Bone marrow (tissue), 2 donors: ENCODE measurements at regions not wholly inside any gene's neighbourhood (a gene's known extent, or its start where the extent isn't known, plus 50 kb on each side); places are given as distances from the start of the nearest gene placed in this dataset.
"Not testable (repeated sequence)": the region's sequence is repeated elsewhere in the genome, so short reads cannot be mapped to it uniquely, and the experiment has no call there.

Experiments
- DNase-seq, 2 donors: peaks; one replicate each; lab custom pipeline; 2025; lab: John Stamatoyannopoulos, UW

DNA sequence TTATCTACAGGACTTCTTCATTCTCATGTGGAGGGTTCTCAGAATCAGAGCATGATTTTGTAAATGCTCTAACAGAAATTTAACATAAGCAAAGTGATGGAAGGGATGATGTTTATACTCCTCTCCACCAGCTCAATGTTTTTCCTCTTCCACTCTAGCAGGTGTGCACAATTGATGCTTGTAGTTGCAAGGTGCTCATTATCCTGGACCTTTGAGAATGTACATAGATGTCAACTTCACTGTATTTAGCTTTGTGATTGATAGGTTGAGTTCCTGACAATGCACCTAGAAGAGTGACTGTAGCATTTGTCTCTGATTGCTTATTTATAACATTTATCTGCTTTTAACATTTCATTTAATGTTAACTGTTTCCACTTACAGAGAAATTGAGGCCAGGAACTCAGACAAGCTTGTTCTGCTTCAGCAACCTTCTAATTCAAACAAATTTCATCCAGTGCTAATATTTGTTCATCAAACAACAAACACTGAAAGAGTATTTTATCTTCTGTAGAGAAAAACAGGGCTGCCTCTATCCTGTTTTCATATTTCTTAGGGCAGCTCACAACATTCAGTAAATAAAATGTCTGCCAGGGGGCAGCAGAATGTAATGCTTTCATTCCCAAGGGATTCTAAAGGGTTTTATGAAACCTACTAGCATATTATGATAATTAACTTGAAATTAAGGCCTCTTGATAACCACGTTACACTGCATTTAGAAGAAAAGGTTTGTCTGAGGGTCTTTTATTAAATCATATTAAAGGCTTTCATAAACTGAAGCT lies 127.9 kb upstream of the NOL4 start:
- no peak for DNase-seq

GRCh38 chr18:34354351-34354750 lies 129.6 kb upstream of the NOL4 start:
- DNase-seq: no peak

DNA sequence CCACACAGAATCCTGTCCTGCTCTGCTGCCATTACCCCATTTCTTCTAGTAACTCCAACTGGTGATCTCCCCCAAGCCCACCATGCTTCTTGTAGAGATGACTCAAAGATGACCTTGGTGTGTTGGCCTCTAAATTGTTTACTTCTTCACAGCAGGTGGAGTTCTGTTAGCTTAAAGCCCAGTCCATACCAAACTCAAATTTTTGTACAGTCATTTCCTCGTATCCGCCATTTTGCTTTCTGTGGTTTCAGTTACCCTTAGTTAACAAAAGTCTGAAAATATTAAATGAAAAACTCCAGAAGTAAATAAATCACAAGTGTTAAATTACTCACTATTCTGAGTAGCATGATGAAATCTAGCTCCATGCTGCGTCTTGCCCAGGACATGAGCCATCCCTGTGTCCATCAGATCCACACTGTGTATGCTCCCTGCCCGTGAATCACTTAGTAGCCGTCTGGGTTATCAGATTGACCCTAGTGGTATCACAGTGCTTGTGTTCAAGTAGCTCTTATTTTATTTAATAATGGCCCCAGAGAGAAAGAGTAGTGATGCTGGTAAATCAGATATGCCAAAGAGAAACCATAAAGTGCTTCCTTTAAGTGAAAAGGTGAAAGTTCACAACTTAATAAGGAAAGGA lies 133.3 kb upstream of the NOL4 start:
- DNase-seq: no peak

DNA sequence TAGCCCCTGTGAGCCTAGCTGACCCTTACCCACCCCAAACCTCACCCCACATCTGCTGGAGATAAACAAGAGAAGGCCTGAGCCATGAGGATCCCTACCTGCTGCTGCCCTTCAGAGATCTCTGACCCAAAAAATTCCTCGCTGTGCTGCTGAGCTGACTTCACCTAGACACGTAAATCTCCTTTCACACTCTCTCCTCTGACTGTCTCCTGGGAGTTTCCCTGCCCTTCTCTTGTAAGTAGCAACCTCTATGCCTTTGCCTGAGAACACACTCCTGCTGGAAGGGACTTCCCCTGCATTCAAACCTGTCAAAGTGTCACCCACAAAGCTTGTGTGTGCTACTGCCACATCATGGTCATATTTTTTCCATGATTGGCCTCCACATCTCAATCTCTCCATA lies 134.2 kb upstream of the NOL4 start:
- no peak for DNase-seq

- DNase-seq: no peak
These were observed 140.0 kb upstream of the NOL4 start for GRCh38 chr18:34364699-34365098.

DNA sequence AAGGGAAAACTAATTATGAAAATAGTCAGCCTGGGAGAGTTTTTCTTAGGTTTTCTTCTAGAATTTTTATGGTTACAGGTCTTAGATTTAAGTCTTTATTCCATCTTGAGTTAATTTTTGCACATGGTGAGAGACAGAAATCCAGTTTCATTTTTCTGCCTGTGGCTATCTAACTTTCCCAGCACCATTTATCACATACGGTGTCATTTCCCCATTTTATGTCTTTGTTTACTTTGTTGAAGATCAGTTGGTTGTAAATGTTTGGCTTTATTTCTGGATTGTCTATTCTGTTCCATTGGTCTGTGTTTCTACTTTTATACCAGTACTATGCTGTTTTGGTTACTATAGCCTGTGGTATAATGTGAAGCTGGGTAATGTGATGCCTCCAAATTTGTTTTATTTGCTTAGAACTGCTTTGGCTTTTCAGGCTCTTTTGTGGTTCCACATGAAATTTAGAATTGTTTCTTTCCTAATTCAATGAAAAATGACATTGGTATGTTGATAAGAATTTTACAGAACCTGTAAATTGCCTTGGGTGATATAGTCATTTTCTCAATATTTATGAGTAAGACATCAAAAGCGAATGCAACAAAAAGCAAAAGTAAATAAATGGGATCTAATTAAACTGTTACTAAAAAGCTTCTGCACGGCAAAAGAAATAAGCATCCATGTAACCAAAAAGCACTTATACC lies 146.1 kb upstream of the NOL4 start:
- no peak for DNase-seq

DNA sequence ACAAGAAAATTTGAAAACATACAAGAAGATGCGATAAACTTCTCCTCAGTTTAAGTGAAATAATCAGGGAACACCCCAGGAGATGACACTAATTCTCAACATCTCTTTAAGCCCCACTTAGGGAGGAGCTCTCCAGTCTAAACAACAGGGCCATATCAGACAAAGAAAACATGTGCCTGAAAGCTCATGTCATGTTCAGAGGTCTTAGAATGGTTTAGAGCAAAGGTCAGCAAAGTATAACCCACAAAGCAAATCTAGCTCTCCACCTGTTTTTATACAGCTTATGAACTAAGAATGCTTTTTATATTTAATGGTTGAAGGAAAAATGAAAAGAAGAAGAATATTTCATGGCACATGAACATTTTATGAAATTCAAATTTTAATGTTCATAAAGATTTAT lies 155.6 kb upstream of the NOL4 start:
- DNase-seq: no peak

- no peak for DNase-seq
These were observed 160.6 kb upstream of the NOL4 start for GRCh38 chr18:34385311-34385710.

GRCh38 chr18:34386803-34387202 lies 162.1 kb upstream of the NOL4 start:
- DNase-seq: no peak

DNA sequence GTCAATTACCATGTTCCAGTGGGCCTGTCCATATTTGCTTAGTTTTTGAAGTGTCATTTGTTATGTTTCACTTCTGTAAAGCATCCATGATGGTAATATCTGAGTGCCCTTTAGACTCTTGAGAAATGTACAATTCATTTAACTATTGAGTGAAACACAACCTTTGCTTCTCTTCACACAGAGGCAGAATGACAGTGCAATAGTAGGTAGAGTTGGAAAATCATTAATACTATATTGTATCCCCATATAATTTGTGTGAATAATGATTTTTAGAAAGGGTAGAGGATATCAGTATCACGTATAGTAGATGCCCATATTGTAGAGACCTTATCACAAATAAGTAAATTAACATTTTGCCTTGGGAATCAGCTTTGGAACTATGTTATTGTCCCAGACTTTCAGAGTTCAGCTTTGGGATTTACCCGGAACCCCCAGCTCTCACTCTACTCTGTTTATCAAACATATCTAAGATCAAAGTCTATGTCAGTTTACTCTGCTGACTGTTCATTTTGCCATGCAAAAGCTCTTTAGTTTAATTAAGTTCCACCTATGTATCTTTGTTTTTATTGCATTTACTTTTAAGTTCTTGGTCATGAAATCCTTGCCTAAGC lies 172.7 kb upstream of the NOL4 start:
- DNase-seq: no peak

DNA sequence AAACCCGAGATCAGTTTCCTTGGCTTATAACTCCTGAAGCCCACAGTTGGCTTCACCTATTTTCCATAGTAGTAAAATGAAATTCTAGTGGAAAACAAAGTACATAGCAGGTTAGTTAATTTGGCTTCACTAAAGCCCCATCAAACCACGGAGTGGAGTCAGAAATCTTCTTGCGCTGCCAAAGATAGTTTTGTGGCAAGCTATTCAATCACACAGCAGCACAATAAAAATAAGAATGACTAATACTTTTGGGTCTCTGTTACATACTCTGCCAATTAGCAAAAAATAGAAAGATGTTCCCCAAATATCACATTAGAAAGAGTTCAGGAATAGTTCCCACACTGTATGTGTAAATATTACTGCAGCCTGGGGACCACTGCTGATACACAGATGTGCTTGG lies 175.2 kb upstream of the NOL4 start:
- no peak for DNase-seq

GRCh38 chr18:34400834-34401233 lies 176.1 kb upstream of the NOL4 start:
- no peak for DNase-seq

- no peak for DNase-seq
These were observed 177.1 kb upstream of the NOL4 start for GRCh38 chr18:34401775-34402174.

DNA sequence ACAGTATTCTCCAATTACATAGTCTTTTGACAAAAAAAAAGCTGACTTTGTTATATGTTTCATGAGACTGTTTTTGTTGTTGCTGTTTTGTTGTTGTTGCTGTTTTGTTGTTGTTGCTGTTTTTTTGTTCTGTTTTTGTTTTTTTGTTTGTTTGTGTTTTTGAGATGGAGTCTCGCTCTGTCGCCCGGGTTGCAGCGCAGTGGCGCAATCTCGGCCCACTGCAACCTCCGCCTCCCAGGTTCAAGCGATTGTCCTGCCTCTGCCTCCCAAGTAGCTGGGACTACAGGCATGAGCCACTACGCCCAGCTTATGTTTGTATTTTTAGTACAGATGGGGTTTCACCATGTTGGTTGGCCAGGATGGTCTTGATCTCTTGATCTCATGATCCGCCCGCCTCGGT lies 182.8 kb upstream of the NOL4 start:
- DNase-seq: not testable (repeated sequence)

DNA sequence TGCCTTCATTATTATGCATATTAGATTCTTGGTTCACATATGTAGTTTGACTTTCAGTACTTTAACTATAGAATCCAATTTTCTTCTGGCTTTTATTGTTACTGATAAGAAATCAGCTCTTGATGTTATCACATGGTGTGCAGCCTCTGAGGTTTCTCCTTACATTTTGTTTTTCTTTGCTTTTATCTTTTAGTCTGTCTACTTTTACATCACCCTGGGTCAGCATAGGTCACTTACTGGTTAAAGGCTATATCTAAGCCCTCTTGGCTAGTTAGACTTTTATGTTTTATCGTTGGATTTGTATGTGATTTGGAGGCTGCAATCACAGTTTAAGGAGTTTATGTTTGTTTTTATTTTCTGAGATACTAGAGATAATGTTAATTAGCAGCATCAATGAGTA lies 187.2 kb upstream of the NOL4 start:
- no peak for DNase-seq

GRCh38 chr18:34431042-34431441 lies 206.3 kb upstream of the NOL4 start:
- DNase-seq: no peak

- DNase-seq: no peak
These were observed 219.9 kb upstream of the NOL4 start for GRCh38 chr18:34444622-34445021.

GRCh38 chr18:34448662-34449061 lies 223.9 kb upstream of the NOL4 start:
- DNase-seq: no peak

DNA sequence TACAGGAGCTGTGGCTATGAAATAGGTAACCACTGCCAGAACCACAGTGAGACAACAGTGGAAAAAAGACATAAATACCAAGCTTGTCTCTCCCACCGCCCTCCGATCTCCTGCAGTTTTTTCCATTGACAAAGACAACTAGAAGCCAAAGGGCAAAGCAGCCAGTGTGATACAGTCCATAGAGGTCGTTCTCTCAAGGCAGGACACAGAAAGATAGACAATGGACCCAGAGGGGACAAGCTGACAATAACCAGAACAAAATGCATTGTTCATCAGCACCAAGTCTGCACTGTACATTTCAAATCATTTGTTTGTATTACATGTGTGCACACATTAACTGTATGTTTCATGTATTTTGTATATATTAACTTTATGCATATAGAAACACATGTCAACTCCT lies 233.0 kb upstream of the NOL4 start:
- no peak for DNase-seq

GRCh38 chr18:34458410-34458977 lies 233.8 kb upstream of the NOL4 start:
- DNase-seq: no peak

DNA sequence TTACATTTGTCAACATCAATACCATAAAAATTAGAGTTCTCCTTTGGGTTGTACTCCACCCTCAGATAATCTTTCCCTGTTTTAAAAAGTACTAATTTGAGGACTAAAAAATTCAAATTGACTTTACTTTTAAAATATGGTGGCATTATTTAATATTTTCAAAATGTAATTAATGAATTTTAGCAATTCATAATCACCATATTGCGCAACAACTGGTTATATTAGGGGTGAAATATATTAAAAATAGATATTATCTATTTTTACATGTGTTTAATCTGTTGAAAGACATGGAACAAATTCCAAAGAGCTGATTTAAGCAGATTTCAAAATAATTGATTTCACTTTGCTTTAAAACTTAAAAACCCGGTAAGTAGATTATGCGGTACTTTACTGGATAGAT lies 236.6 kb upstream of the NOL4 start:
- no peak for DNase-seq

GRCh38 chr18:34467058-34467457 lies 242.3 kb upstream of the NOL4 start:
- DNase-seq: no peak
